C4-2B (cell line): ENCODE measurements at regions not wholly inside any gene's neighbourhood (a gene's known extent, or its start where the extent isn't known, plus 50 kb on each side); places are given as distances from the start of the nearest gene placed in this dataset.

ENCODE experiments used
- CTCF ChIP-seq: fragments of 450-650 bp; conservative IDR thresholded peaks from 2 replicates; pipeline ENCODE4 v1.5.1; 2017; ENCODE audit warnings: mild to moderate bottlenecking
- ZFX ChIP-seq: fragments of 450-650 bp; IDR thresholded peaks from 2 replicates; pipeline ENCODE4 v1.6.1; 2017

DNA sequence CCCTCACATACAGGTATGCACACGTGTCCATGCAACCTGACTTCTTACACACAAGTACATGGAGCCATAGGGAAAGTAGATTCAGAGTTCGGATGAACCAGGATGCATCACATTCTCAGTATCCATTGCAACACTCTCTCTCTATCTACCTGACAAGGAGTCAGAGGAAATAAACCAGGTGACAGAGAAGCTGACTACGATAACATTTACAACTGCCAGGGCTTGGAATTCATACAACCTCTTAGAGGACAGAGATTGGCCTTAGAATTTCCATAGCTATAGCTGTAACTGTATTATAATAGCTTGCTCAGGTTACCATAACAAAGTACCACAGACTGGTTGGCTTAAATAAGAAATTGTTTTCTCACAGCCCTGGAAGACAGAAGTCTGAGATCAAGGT lies 116.9 kb upstream of the PALMD start:
- TF ChIP-seq CTCF: no peak
- no peak for TF ChIP-seq ZFX
